ENCODE measurements at regions not wholly inside any gene's neighbourhood (a gene's known extent, or its start where the extent isn't known, plus 50 kb on each side); places are given as distances from the start of the nearest gene placed in this dataset.

DNA sequence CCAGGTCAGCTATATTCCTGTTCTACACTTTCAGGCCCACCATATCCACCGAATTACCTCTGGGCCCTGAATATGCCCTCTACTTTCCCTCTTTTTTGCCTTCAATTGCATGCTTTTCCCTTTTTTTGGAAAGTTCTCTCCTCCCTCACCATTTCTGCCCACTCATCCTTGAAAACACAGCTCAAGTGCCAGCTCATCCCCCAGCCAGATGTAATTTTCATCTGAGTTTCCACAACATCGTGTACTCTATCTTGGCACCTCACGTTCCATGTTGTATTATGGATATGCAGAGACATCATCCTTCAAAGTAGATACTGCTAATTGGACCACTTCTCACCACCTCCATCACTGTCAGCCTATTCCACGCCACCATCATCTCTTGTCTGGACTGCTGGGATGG lies 129.8 kb upstream of the HSD17B12 start:
- H3K4me1 ChIP-seq (ENCODE audit: control insufficient read depth, extremely low read depth, insufficient read depth, low read length) = no peaks in the 10 kb centered on the region
- peaks cover 31% of the 10 kb centered on the region for H3K27me3 ChIP-seq (ENCODE audit: control insufficient read depth, extremely low read depth, insufficient read depth, low read length)
- no peaks in the 10 kb centered on the region for H3K79me2 ChIP-seq (ENCODE audit: control insufficient read depth, insufficient read depth, low read length)
- H3K4me3 ChIP-seq (ENCODE audit: control insufficient read depth in 2 of 3, extremely low read depth in 1 of 3, insufficient read depth in 2 of 3, low read depth in 1 of 3, low read length in 3 of 3) = no peak overlapping the region
- TF ChIP-seq, protein P1, sequence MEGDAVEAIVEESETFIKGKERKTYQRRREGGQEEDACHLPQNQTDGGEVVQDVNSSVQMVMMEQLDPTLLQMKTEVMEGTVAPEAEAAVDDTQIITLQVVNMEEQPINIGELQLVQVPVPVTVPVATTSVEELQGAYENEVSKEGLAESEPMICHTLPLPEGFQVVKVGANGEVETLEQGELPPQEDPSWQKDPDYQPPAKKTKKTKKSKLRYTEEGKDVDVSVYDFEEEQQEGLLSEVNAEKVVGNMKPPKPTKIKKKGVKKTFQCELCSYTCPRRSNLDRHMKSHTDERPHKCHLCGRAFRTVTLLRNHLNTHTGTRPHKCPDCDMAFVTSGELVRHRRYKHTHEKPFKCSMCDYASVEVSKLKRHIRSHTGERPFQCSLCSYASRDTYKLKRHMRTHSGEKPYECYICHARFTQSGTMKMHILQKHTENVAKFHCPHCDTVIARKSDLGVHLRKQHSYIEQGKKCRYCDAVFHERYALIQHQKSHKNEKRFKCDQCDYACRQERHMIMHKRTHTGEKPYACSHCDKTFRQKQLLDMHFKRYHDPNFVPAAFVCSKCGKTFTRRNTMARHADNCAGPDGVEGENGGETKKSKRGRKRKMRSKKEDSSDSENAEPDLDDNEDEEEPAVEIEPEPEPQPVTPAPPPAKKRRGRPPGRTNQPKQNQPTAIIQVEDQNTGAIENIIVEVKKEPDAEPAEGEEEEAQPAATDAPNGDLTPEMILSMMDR (optimal IDR thresholded peaks at IDR 0.05 in 1 of 3, IDR thresholded peaks at IDR 0.05 in 1 of 3, conservative IDR thresholded peaks at IDR 0.05 in 1 of 3; ENCODE audit: extremely low read depth in 1 of 3, insufficient read depth in 2 of 3, low read length in 3 of 3) = no peak
- no peak for TF ChIP-seq EZH2 (IDR thresholded peaks at IDR 0.05; ENCODE audit: low read length)
- no peaks in the 10 kb centered on the region for H3K9me3 ChIP-seq (ENCODE audit: control insufficient read depth, low read depth, low read length)
- H4K20me1 ChIP-seq (ENCODE audit: control insufficient read depth, extremely low read depth, insufficient read depth, low read length) = no peaks in the 10 kb centered on the region
- DNase-seq (ENCODE audit: low read depth, low spot score) (no peak), FAIRE-seq (no peak)
- no peaks in the 10 kb centered on the region for H3K36me3 ChIP-seq (ENCODE audit: control insufficient read depth in 2 of 2, extremely low read depth in 1 of 2, insufficient read depth in 2 of 2, low read length in 2 of 2)
- H3K4me2 ChIP-seq (ENCODE audit: control insufficient read depth, extremely low read depth, insufficient read depth, low read depth, low read length) = no peak overlapping the region
- dilution Hi-C loops (cut with MboI; ENCODE audit: extremely low pct_ligation_motif_present, low sequenced_read_pairs) = no loop called here
- no peak overlapping the region for H2AFZ ChIP-seq (ENCODE audit: control insufficient read depth, low read length)
- no peaks in the 10 kb centered on the region for H3K9me1 ChIP-seq (ENCODE audit: control insufficient read depth, extremely low read depth, insufficient read depth, low read length)
- no peak overlapping the region for H3K9ac ChIP-seq (ENCODE audit: control insufficient read depth, extremely low read depth, insufficient read depth, low read length)
- no peak overlapping the region for H3K27ac ChIP-seq (ENCODE audit: control insufficient read depth, insufficient read depth, low read length)

GRCh38 chr11:43554148-43554473 lies 126.4 kb upstream of the HSD17B12 start:
- H4K20me1 ChIP-seq (ENCODE audit: control insufficient read depth, extremely low read depth, insufficient read depth, low read length) = no peaks in the 10 kb centered on the region
- DNase-seq (ENCODE audit: low read depth, low spot score) (no peak), FAIRE-seq (no peak)
- no peaks in the 10 kb centered on the region for H3K9me1 ChIP-seq (ENCODE audit: control insufficient read depth, extremely low read depth, insufficient read depth, low read length)
- dilution Hi-C loops (cut with MboI; ENCODE audit: extremely low pct_ligation_motif_present, low sequenced_read_pairs) = no loop called here
- H3K27ac ChIP-seq (ENCODE audit: control insufficient read depth, insufficient read depth, low read length) = no peak overlapping the region
- no peak overlapping the region for H3K4me2 ChIP-seq (ENCODE audit: control insufficient read depth, extremely low read depth, insufficient read depth, low read depth, low read length)
- no peaks in the 10 kb centered on the region for H3K4me1 ChIP-seq (ENCODE audit: control insufficient read depth, extremely low read depth, insufficient read depth, low read length)
- H3K79me2 ChIP-seq (ENCODE audit: control insufficient read depth, insufficient read depth, low read length) = no peaks in the 10 kb centered on the region
- TF ChIP-seq EZH2 (IDR thresholded peaks at IDR 0.05; ENCODE audit: low read length) = no peak
- TF ChIP-seq, protein P1 (optimal IDR thresholded peaks at IDR 0.05 in 1 of 3, IDR thresholded peaks at IDR 0.05 in 1 of 3, conservative IDR thresholded peaks at IDR 0.05 in 1 of 3; ENCODE audit: extremely low read depth in 1 of 3, insufficient read depth in 2 of 3, low read length in 3 of 3) = no peak
- H3K27me3 ChIP-seq (ENCODE audit: control insufficient read depth, extremely low read depth, insufficient read depth, low read length) = peaks cover 45% of the 10 kb centered on the region
- H2AFZ ChIP-seq (ENCODE audit: control insufficient read depth, low read length) = no peak overlapping the region
- H3K36me3 ChIP-seq (ENCODE audit: control insufficient read depth in 2 of 2, extremely low read depth in 1 of 2, insufficient read depth in 2 of 2, low read length in 2 of 2) = no peaks in the 10 kb centered on the region
- H3K4me3 ChIP-seq (ENCODE audit: control insufficient read depth in 2 of 3, extremely low read depth in 1 of 3, insufficient read depth in 2 of 3, low read depth in 1 of 3, low read length in 3 of 3) = no peak overlapping the region
- no peaks in the 10 kb centered on the region for H3K9me3 ChIP-seq (ENCODE audit: control insufficient read depth, low read depth, low read length)
- H3K9ac ChIP-seq (ENCODE audit: control insufficient read depth, extremely low read depth, insufficient read depth, low read length) = no peak overlapping the region

Measured in keratinocyte (primary cell).